K562 (cell line): ENCODE measurements at regions not wholly inside any gene's neighbourhood (a gene's known extent, or its start where the extent isn't known, plus 50 kb on each side); places are given as distances from the start of the nearest gene placed in this dataset.

Experiments used
- ATAC-seq: fragments of 200-7000 bp; cut with Tn5 transposase; 3 replicates; pipeline ENCODE4 v1.9.1; 2020; ENCODE audit warnings: moderate library complexity
- BruUV-seq: library from RNA; stranded (reverse); fragments of 400-500 nt; replicated peaks from 2 replicates; lab custom pipeline; 2021; lab: Mats Ljungman, UMichigan
- CTCF ChIA-PET: fragments of 300-600 bp; formaldehyde crosslinking; extraction: SDS; loops from one replicate; lab custom pipeline; 2021; ENCODE audit warnings: low intra/inter-chr PET ratio; lab: Yijun Ruan, JAX
- POLR2A ChIA-PET: fragments of 300-600, 350-650 bp; sonication (Branson Sonifier 250); formaldehyde crosslinking; extraction: SDS; loops from one replicate; lab custom pipeline; 2021; ENCODE audit warnings: antibody characterized with exemption, inconsistent platforms; lab: Yijun Ruan, JAX
- DNase-seq, 4 experiments: peaks; one replicate each; pipeline versions ENCODE4 v3.0.0 to v3.0.0-alpha.2; 2011 to 2018; ENCODE audit warnings: low spot score in 3 of 4, mixed read lengths in 3 of 4; ENCODE audit errors: extremely low read depth in 1 of 4
- FAIRE-seq: peaks from 2 replicates; lab custom pipeline; 2011; peaks lifted over from hg19 to GRCh38; lab: Jason Lieb, UNC
- H2AFZ ChIP-seq: 2 replicates; pipeline ENCODE4 v1.6.0; 2011; ENCODE audit warnings: low read depth, low read length, control low read depth, inconsistent platforms
- H3K27ac ChIP-seq: fragments of 200-600 bp; 3 replicates; pipeline ENCODE4 v1.8.0; 2011; ENCODE audit warnings: low read depth, mild to moderate bottlenecking, control low read depth, inconsistent platforms, low read length, moderate library complexity, mixed read lengths; ENCODE audit errors: extremely low read depth
- H3K27me3 ChIP-seq, 2 experiments: fragments of 300-600 bp in 1 of 2; 2 replicates in 1 of 2; 3 replicates in 1 of 2; pipeline versions ENCODE4 v1.6.0 to v1.8.0; 2011; ENCODE audit warnings: inconsistent platforms in 2 of 2, low read length in 2 of 2, mild to moderate bottlenecking in 1 of 2, mixed read lengths in 1 of 2, moderate library complexity in 1 of 2; ENCODE audit not compliant: control insufficient read depth in 2 of 2, insufficient read depth in 2 of 2
- H3K36me3 ChIP-seq: fragments of 300-600 bp; 3 replicates; pipeline ENCODE4 v1.8.0; 2011; ENCODE audit warnings: mild to moderate bottlenecking, low read length, inconsistent platforms; ENCODE audit not compliant: control insufficient read depth, insufficient read depth
- H3K4me1 ChIP-seq, 2 experiments: fragments of 200-600 bp in 1 of 2; replicated peaks in 1 of 2; 2 replicates in 1 of 2; 3 replicates in 1 of 2; pipeline versions ENCODE4 v1.5.1 to v1.8.0; 2011; ENCODE audit warnings: inconsistent platforms in 2 of 2, low read length in 2 of 2, mild to moderate bottlenecking in 1 of 2, mixed read lengths in 1 of 2, moderate library complexity in 1 of 2; ENCODE audit not compliant: control insufficient read depth in 2 of 2, insufficient read depth in 2 of 2
- H3K4me2 ChIP-seq: 2 replicates; pipeline ENCODE4 v1.6.1; 2011; ENCODE audit warnings: low read length, control low read depth, inconsistent platforms, mixed read lengths; ENCODE audit not compliant: insufficient read depth
- H3K4me3 ChIP-seq: fragments of 200-600 bp; sonication (generic), shearing (Covaris generic); 2 replicates; pipeline ENCODE4 v1.5.1; 2016; ENCODE audit warnings: control low read depth, inconsistent platforms
- H3K79me2 ChIP-seq: fragments of 200-600 bp; 3 replicates; pipeline ENCODE4 v1.8.0; 2011; ENCODE audit warnings: low read length, inconsistent platforms; ENCODE audit not compliant: control insufficient read depth, insufficient read depth
- H3K9ac ChIP-seq, 2 experiments: 2 replicates each; pipeline versions ENCODE4 v1.6.0 to v1.6.1; 2011; ENCODE audit warnings: low read depth in 2 of 2, low read length in 2 of 2, control low read depth in 1 of 2, inconsistent platforms in 1 of 2, mild to moderate bottlenecking in 1 of 2, mixed read lengths in 1 of 2; ENCODE audit not compliant: insufficient read depth in 1 of 2
- H3K9me1 ChIP-seq: one replicate; pipeline ENCODE4 v1.6.0; 2011; ENCODE audit warnings: inconsistent platforms, mild to moderate bottlenecking, low read length, moderate library complexity; ENCODE audit not compliant: control insufficient read depth, insufficient read depth
- H3K9me3 ChIP-seq: replicated peaks from 2 replicates; pipeline ENCODE4 v1.5.1; 2011; ENCODE audit warnings: low read depth, low read length, inconsistent platforms; ENCODE audit not compliant: control insufficient read depth, insufficient read depth
- H4K20me1 ChIP-seq: replicated peaks from 2 replicates; pipeline ENCODE4 v1.6.1; 2011; ENCODE audit warnings: low read length, inconsistent platforms, mixed read lengths; ENCODE audit not compliant: control insufficient read depth, insufficient read depth
- ATF7 ChIP-seq: fragments of 450-650 bp; IDR thresholded peaks from 2 replicates; pipeline ENCODE4 v1.7.1; 2014; ENCODE audit warnings: mild to moderate bottlenecking, moderate library complexity
- HNRNPL ChIP-seq: fragments of 200-400 bp; formaldehyde crosslinking; IDR thresholded peaks from 2 replicates; pipeline ENCODE4 v1.6.1; 2017; ENCODE audit warnings: low read depth, mild to moderate bottlenecking, low read length
- ILK ChIP-seq: fragments of 450-650 bp; IDR thresholded peaks from 2 replicates; pipeline ENCODE4 v1.6.1; 2016; ENCODE audit warnings: missing genetic modification characterization, low read depth, mild to moderate bottlenecking, missing compliant biosample characterization, moderate library complexity, borderline replicate concordance
- LCOR ChIP-seq: sonication (generic); formaldehyde crosslinking; IDR thresholded peaks from 2 replicates; pipeline ENCODE4 v1.8.0; 2022; ENCODE audit warnings: mild to moderate bottlenecking, missing genetic modification reagents
- MIER1 ChIP-seq: fragments of 450-650 bp; IDR thresholded peaks from 2 replicates; pipeline ENCODE4 v1.6.1; 2016; ENCODE audit warnings: antibody characterized with exemption, mild to moderate bottlenecking, low read depth
- NONO ChIP-seq, 2 experiments: fragments of 200-400 bp in 1 of 2; fragments of 450-650 bp in 1 of 2; formaldehyde crosslinking in 1 of 2; IDR thresholded peaks; 2 replicates each; pipeline ENCODE4 v1.6.1; 2017; ENCODE audit warnings: low read depth in 2 of 2, mild to moderate bottlenecking in 2 of 2, moderate library complexity in 2 of 2, low read length in 1 of 2
- SAFB2 ChIP-seq: fragments of 200-400 bp; formaldehyde crosslinking; IDR thresholded peaks from 2 replicates; pipeline ENCODE4 v1.6.1; 2018; ENCODE audit warnings: borderline replicate concordance, low read length, low read depth, moderate library complexity; ENCODE audit not compliant: severe bottlenecking
- SMARCA4 ChIP-seq: fragments of 450-650 bp; IDR thresholded peaks from 2 replicates; pipeline ENCODE4 v1.6.1; 2016
- STAT5B ChIP-seq: fragments of 250-450 bp; sonication (Bioruptor Pico); IDR thresholded peaks from 2 replicates; pipeline ENCODE4 v1.8.0; 2021; ENCODE audit warnings: mild to moderate bottlenecking, inconsistent platforms
- STAT6 ChIP-seq: sonication (generic); formaldehyde crosslinking; IDR thresholded peaks from 2 replicates; pipeline ENCODE4 v1.8.1; 2023; ENCODE audit warnings: mild to moderate bottlenecking, missing genetic modification reagents
- ZNF174 ChIP-seq: fragments of 250-450 bp; sonication (Bioruptor Pico); IDR thresholded peaks from 2 replicates; pipeline ENCODE4 v1.4.0; 2020; ENCODE audit warnings: mild to moderate bottlenecking
- ZNF23 ChIP-seq: fragments of 250-450 bp; sonication (Bioruptor Pico); IDR thresholded peaks from 2 replicates; pipeline ENCODE4 v1.4.0; 2020; ENCODE audit warnings: mild to moderate bottlenecking
- WGBS: fragments of 100-300 bp; shearing (Covaris generic); methylation state at CpG from one replicate; pipeline ENCODE4 v1.1.6; 2016; ENCODE audit warnings: low coverage, mixed read lengths; ENCODE audit not compliant: insufficient coverage; ENCODE audit errors: missing lambda C conversion rate; 5-methylcytosine and 5-hydroxymethylcytosine counted together
- in situ Hi-C: fragments of 300-500 bp; cut with MboI; formaldehyde crosslinking; loops from 4 replicates; pipeline ENCODE4 v1.15.0; 2018; ENCODE audit warnings: inconsistent platforms, mixed read lengths
- intact Hi-C: fragments of 100-400 bp; cut with micrococcal nuclease; formaldehyde crosslinking; loops from 2 replicates; pipeline ENCODE4 v1.14.2; 2022
- TF ChIP-seq, protein P1 (sequence below): fragments of 250-450 bp; sonication (Bioruptor Pico); IDR thresholded peaks from 2 replicates; pipeline ENCODE4 v1.8.0; 2022; ENCODE audit warnings: inconsistent platforms

- Histone ChIP-seq H3K4me2 (no peak overlapping the region), H3K36me3 (no peaks in the 10 kb centered on the region), H3K27ac (no peak overlapping the region), H3K79me2 (no peaks in the 10 kb centered on the region), H3K27me3 (no peaks in the 10 kb centered on the region), H3K9ac (no peak overlapping the region), H3K9me3 (no peaks in the 10 kb centered on the region), H4K20me1 (no peaks in the 10 kb centered on the region), H3K9me1 (no peaks in the 10 kb centered on the region), H3K4me3 (no peak overlapping the region), H3K4me1 (no peaks in the 10 kb centered on the region), H2AFZ (no peak overlapping the region)
- POLR2A ChIA-PET, result no interaction called here
- no peak for DNase-seq
- no peak for FAIRE-seq
- TF ChIP-seq, protein P1, sequence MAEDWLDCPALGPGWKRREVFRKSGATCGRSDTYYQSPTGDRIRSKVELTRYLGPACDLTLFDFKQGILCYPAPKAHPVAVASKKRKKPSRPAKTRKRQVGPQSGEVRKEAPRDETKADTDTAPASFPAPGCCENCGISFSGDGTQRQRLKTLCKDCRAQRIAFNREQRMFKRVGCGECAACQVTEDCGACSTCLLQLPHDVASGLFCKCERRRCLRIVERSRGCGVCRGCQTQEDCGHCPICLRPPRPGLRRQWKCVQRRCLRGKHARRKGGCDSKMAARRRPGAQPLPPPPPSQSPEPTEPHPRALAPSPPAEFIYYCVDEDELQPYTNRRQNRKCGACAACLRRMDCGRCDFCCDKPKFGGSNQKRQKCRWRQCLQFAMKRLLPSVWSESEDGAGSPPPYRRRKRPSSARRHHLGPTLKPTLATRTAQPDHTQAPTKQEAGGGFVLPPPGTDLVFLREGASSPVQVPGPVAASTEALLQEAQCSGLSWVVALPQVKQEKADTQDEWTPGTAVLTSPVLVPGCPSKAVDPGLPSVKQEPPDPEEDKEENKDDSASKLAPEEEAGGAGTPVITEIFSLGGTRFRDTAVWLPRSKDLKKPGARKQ, result no peak
- TF ChIP-seq MIER1, result no peak
- no peak for TF ChIP-seq NONO (IDR thresholded peaks at IDR 0.05; ENCODE audit: low read depth in 2 of 2, low read length in 1 of 2)
- intact Hi-C loops (no loop called here), in situ Hi-C loops (no loop called here)
- no peak for ATAC-seq
- CTCF ChIA-PET, result no interaction called here
- no TSS peak for BruUV-seq
- 0% methylated on average over 3 of the region's 3 CpGs for WGBS
These were observed 906.1 kb upstream of the CDH9 start for GRCh38 chr5:27944471-27944870.

DNA sequence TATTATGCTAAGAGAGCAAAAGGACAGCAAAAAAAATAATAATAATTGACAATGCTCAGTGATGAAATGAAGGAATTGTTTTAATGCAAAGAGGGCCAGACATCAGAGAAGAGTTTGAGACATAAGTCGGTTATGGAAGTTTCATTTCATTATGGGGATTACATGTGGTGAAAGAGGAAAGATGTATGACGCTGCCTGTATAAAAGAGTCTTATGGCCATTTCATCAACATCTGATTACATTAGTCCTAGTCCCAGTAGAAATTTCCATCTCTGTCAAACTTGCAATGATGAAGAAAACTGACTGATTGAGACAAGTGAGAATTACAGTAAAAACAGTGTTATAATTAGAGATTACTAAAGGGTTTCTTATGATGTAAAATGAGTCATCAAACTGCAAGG, 900.6 kb upstream of the CDH9 start:
- no peak for DNase-seq
- no peak overlapping the region for H3K4me3 ChIP-seq
- no peaks in the 10 kb centered on the region for H3K9me1 ChIP-seq
- H3K36me3 ChIP-seq, result no peaks in the 10 kb centered on the region
- H3K9me3 ChIP-seq, result peaks cover 2% of the 10 kb centered on the region; the same call in 1 of the 2 replicates
- no peaks in the 10 kb centered on the region for H3K79me2 ChIP-seq
- no peak overlapping the region for H3K9ac ChIP-seq
- no peaks in the 10 kb centered on the region for H4K20me1 ChIP-seq
- WGBS, result 0% methylated on average over 2 of the region's 2 CpGs
- no peak for TF ChIP-seq ZNF23 (CRISPR knock-in tag)
- no peak for TF ChIP-seq ZNF174
- no peak for TF ChIP-seq LCOR
- TF ChIP-seq HNRNPL, result no peak
- no peak for TF ChIP-seq SMARCA4
- TF ChIP-seq STAT5B, result no peak
- TF ChIP-seq SAFB2, result no peak
- TF ChIP-seq ILK (tag), result no peak
- no peak for TF ChIP-seq ATF7
- no peak for TF ChIP-seq STAT6 (CRISPR knock-in tag)
- POLR2A ChIA-PET, result no interaction called here
- H3K27ac ChIP-seq, result no peak overlapping the region
- no peak overlapping the region for H2AFZ ChIP-seq
- H3K4me2 ChIP-seq, result no peak overlapping the region
- in situ Hi-C loops, result no loop called here
- CTCF ChIA-PET, result no interaction called here
- intact Hi-C loops, result no loop called here
- no peak for FAIRE-seq
- BruUV-seq, result no TSS peak
- no peaks in the 10 kb centered on the region for H3K27me3 ChIP-seq
- H3K4me1 ChIP-seq, result no peaks in the 10 kb centered on the region
- ATAC-seq, result no peak
